ENCODE measurements at regions not wholly inside any gene's neighbourhood (a gene's known extent, or its start where the extent isn't known, plus 50 kb on each side); places are given as distances from the start of the nearest gene placed in this dataset.
"Not testable (repeated sequence)": the region's sequence is repeated elsewhere in the genome, so short reads cannot be mapped to it uniquely, and the experiment has no call there.

DNA sequence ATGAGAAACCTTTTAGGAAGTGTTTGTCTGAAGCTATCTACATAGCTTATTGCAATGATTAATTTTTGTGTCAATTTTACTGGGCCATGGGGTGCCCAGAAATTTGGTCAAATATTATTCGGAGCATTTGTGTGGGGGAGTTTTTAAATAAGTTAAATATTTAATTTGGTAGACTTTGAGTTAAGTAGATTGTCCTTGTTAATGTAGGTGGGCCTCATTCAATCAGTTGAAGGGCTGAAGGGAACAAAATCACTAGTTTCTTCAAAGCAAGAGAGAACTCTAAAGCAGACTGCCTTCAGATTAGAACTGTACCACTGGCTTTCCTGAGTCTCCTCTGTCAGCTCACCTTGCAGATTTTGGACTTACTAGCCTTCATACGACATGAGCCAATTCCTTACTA, 1008.6 kb upstream of the ADAMTS5 start (continued):
- TF ChIP-seq, protein P1, sequence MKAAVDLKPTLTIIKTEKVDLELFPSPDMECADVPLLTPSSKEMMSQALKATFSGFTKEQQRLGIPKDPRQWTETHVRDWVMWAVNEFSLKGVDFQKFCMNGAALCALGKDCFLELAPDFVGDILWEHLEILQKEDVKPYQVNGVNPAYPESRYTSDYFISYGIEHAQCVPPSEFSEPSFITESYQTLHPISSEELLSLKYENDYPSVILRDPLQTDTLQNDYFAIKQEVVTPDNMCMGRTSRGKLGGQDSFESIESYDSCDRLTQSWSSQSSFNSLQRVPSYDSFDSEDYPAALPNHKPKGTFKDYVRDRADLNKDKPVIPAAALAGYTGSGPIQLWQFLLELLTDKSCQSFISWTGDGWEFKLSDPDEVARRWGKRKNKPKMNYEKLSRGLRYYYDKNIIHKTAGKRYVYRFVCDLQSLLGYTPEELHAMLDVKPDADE (IDR thresholded peaks at IDR 0.05), result no peak
- TF ChIP-seq REST (IDR thresholded peaks at IDR 0.05; ENCODE audit: unreplicated experiment), result no peak
- TF ChIP-seq CREB1 (CRISPR knock-in tag; IDR thresholded peaks at IDR 0.05; ENCODE audit: low read depth), result no peak
- no peak for TF ChIP-seq NANOG (IDR thresholded peaks at IDR 0.05; ENCODE audit: borderline replicate concordance)
- TF ChIP-seq, protein P2, sequence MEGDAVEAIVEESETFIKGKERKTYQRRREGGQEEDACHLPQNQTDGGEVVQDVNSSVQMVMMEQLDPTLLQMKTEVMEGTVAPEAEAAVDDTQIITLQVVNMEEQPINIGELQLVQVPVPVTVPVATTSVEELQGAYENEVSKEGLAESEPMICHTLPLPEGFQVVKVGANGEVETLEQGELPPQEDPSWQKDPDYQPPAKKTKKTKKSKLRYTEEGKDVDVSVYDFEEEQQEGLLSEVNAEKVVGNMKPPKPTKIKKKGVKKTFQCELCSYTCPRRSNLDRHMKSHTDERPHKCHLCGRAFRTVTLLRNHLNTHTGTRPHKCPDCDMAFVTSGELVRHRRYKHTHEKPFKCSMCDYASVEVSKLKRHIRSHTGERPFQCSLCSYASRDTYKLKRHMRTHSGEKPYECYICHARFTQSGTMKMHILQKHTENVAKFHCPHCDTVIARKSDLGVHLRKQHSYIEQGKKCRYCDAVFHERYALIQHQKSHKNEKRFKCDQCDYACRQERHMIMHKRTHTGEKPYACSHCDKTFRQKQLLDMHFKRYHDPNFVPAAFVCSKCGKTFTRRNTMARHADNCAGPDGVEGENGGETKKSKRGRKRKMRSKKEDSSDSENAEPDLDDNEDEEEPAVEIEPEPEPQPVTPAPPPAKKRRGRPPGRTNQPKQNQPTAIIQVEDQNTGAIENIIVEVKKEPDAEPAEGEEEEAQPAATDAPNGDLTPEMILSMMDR (conservative IDR thresholded peaks at IDR 0.05; ENCODE audit: low read depth in 2 of 2), result no peak
- TF ChIP-seq EZH2phosphoT487 (IDR thresholded peaks at IDR 0.05; ENCODE audit: unreplicated experiment), result no peak

DNA sequence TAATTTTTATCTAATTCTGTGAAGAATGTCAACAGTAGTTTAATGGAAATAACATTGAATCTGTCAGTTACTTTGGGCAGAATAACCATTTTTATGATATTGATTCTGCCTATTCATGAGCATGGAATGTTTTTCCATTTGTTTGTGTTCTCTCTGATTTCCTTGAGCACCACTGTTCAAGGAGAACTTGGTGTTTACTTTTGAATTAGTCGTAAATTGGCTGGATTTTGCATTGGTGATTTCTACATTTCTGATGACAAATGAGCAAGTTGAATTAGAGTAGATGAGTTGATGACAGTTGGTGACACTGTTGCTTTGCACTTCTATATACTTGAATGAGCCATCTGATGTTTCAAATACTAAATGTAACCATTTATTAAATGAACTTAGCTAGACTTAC, 1007.3 kb upstream of the ADAMTS5 start:
- H3K27ac ChIP-seq (ENCODE audit: low read depth); H2AFZ ChIP-seq; H3K27me3 Mint-ChIP-seq (ENCODE audit: insufficient read depth, low read depth, poor library complexity); H3K4me2 ChIP-seq; H3K79me2 ChIP-seq (replicated peaks; ENCODE audit: insufficient read depth); H3K27ac Mint-ChIP-seq; H3K9me2 ChIP-seq (ENCODE audit: insufficient read depth); DNase-seq (ENCODE audit: low spot score); H3K4me1 Mint-ChIP-seq; H3F3A ChIP-seq (replicated peaks; ENCODE audit: low read depth); H3K4me1 ChIP-seq (ENCODE audit: insufficient read depth); H3K36me3 Mint-ChIP-seq (ENCODE audit: low read depth); ATAC-seq; H3K9me3 Mint-ChIP-seq; H4K20me1 ChIP-seq (replicated peaks; ENCODE audit: insufficient read depth); H3K36me3 ChIP-seq (ENCODE audit: insufficient read depth); H3K4me3 ChIP-seq; H3K4me3 Mint-ChIP-seq; H3K27me3 ChIP-seq (ENCODE audit: insufficient read depth): not testable (repeated sequence)

GRCh38 chr21:27968240-27968639, 1001.4 kb upstream of the ADAMTS5 start:
- not testable (repeated sequence) for H2AFZ ChIP-seq; H3K27me3 Mint-ChIP-seq (ENCODE audit: insufficient read depth, low read depth, poor library complexity)

More at GRCh38 chr21:27968240-27968639, 1001.4 kb upstream of the ADAMTS5 start:
- not testable (repeated sequence) for H3K9me3 Mint-ChIP-seq; H3K36me3 Mint-ChIP-seq (ENCODE audit: low read depth); H3K27ac ChIP-seq (ENCODE audit: low read depth); H3K4me2 ChIP-seq; H3K27ac Mint-ChIP-seq; H3K4me3 ChIP-seq; ATAC-seq; H3K9me2 ChIP-seq (ENCODE audit: insufficient read depth); H3K4me3 Mint-ChIP-seq; H3K4me1 ChIP-seq (ENCODE audit: insufficient read depth); H3K79me2 ChIP-seq (replicated peaks; ENCODE audit: insufficient read depth); H3K36me3 ChIP-seq (ENCODE audit: insufficient read depth); H3F3A ChIP-seq (replicated peaks; ENCODE audit: low read depth); H4K20me1 ChIP-seq (replicated peaks; ENCODE audit: insufficient read depth); H3K27me3 ChIP-seq (ENCODE audit: insufficient read depth); DNase-seq (ENCODE audit: low spot score); H3K4me1 Mint-ChIP-seq

Data from GM23338 (cell line).